ENCODE measurements at regions not wholly inside any gene's neighbourhood (a gene's known extent, or its start where the extent isn't known, plus 50 kb on each side); places are given as distances from the start of the nearest gene placed in this dataset.

DNA sequence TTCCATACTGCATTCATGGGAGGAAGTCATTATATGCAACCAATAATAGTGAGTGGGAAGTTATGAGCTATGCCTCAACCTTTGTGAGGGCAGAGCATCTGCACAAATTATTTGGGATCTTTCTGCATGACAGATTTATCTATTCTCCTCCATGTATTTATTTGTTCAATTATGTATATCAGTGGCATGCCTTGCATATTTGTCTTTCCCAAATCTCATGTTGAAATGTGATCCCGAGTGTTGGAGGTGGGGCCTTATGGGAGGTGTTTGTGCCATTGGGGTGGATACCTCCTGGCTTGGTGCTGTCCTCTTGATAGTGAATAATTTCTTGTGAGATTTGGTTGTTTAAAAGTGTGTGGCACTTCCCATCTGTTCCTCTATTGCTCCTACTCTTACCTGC lies 1246.0 kb upstream of the CITED2 start:
- DNase-seq = no peak

DNA sequence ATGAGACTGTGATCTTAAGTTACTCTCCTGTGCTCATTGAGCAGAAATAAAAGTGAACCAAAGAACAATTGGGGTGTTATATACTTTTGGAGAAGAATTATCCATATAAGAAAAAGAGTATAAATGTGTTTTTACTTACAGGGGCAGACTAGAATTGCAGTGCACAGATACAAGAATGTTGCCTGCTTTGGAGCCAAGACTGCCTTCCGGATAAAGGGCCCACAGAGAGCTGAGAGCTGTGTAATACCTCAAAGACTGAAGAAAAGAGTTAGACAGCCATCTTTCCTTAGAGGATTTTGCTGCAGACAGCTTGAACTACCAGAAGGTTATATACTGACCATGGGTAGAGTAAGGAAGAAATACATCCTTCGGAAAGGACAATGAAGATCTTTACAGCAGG lies 1235.5 kb upstream of the CITED2 start:
- no peak for DNase-seq

DNA sequence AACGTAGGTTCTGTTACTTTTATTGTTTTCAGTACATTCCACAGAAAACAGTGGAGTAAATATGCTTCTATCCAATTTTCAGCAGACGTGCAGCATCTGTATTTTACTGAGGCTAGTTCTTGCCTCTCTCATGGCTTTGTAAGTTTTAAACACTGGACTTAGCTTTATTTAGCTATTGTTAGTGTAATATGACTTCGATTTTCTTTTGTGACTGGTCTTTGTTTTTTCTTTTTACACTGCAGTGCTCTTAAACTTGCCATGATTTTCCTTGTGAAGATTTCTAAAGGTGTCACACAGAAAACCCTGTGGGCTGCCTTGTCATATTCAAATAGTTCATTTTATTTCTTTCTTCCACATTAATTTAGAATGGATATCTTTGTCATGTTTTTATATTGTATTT lies 1234.9 kb upstream of the CITED2 start:
- DNase-seq = no peak

DNA sequence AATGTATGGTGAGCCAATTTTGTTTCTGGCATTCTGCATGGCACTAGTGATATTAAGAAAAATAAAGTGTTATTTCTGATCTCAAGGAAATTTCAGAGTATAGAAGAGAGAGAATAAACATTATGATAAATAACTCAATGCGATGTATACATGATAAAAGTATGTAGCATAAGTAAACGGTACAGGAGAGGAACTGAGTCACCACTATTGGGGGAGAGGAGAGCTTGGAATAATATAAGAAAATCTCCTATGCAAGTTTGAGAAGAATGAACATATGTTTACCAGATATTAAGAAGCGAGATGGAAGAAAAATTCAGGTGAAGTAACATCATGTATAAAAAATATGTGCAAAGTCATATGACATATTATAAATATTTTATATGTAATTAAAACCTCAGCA lies 1230.3 kb upstream of the CITED2 start:
- no peak for DNase-seq

DNA sequence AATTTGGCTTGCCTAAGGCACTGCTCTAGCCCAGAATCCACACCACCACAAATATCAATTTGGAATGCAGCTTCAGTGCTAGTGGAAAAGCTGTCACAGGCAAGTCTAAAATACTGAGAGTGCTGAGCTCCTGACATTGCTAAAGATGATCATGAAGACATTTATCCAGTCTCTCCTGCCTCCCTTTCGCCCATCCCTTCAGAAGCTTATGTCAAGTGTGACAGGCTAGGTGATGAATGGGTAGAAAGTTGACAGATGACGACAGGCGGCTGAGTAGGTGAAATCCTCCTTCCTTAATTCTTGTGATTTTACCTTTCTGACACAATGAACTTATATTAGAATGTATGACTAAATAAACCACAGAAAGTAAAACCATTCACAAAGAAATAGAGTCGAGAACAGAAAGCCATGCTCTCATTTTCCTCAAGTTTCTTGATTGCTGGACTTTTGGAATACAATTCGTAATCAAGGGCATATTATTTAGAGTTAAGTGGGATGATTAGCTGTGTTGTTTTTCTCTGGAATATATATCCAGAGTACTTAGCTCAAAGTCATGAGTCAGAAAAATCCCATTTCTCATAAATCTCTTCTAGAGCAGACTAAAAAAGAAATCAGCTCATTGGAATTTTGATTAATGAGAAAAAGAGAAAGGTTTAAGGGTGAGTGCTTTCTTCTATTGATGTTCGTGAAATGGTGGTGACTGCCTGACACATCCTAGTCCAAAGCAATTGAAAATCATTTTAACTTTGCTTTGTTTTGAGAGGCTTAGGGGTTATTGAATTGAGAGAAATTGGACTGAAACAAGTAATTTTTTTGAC lies 1228.2 kb upstream of the CITED2 start:
- DNase-seq = no peak

DNA sequence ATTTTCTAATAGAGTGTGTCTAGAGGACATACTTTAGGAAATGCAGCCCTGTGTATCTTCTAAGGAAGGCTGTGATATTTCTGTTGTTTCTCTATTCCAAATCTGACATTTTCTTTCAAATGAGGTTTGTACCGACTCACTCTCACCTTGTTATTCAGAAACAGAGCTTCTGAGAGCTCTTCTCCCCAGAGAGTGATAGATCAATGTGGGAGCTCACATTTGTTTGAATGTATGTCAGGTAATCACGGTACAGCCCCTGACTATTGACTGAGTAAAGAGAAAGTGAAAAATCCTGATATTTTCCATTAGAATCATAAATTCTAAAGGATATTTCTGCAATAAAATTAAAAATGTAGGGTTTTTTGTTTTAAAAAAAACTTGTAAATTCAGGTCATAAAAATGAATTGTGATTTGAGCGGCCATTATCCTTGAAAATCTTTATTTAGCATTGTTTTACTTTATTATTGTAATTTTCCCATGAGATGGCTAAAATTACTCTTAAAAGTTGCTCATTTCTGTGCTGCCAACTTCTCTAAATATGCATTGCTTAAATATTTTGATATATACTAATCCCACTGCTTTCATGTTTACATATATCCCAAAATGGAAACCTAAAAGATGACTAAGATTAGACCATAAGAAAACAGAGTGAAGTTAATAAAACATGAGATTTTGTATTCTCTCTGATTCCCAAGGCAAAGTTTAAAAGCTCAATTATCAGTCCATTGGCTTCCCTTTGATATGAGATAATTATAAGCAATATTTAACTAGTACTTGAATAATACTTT lies 1226.8 kb upstream of the CITED2 start:
- DNase-seq = no peak

DNA sequence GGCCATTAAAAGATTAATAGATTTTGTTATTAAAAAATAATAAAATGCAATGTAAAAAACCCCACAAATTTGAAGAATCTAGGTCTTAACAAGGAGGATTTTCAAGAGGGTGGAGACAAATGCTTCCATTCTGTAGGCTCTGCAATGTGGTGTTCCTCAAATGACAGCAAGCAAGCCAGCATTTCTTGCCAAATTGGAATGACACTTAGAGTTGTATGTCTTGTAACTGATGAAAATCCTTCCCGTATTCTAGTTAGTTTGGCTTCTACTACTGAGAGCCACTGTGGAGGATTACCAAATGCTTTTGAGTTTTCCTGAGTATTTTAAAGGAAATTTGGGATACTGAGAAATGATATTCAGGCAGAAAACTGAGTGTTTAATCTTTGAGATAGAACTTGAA lies 1225.5 kb upstream of the CITED2 start:
- no peak for DNase-seq

DNA sequence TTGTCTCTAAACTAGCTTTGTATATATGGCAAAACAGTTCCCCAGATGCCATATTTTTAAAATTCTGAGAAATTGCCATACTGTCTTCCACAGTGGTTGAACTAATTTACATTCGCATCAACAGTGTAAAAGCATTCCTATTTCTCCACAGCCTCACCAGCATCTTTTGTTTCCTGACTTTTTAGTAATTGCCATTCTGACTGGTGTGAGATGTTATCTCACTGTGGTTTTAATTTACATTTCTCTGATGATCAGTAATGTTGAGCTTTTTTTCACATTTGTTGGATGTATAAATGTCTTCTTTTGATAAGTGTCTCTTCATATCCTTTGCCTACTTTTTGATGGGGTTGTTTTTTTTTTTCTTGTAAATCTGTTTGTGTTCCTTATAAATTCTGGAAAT lies 1222.7 kb upstream of the CITED2 start:
- no peak for DNase-seq

DNA sequence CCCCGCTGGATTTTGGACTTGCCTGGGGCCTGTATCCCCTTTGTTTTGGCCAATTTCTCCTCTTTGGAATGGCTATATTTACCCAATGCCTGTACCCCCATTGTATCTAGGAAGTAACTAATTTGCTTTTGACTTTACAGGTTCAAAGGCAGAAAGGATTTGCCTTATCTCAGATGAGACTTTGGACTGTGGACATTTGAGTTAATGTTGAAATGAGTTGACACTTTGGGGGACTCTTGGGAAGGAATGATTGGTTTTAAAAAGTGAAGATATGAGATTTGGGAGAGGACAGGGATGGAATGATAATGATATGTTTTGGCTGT lies 1220.3 kb upstream of the CITED2 start:
- DNase-seq = no peak

DNA sequence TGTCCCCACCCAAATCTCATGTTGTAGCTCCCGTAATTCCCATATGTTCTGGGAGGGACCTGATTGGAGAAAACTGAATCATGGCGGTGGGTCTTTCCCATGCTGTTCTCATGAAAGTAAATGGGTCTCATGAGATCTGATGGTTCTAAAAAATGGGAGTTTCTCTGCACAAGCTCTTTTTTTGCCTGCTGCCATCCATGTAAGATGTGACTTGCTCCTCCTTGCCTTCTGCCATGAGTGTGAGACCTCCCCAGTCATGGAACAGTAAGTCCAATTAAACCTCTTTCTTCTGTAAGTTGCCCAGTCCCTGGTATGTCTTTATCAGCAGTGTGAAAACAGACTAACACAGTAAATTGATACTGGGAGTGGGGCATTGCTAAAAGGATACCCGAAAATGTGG lies 1218.4 kb upstream of the CITED2 start:
- DNase-seq = no peak

DNA sequence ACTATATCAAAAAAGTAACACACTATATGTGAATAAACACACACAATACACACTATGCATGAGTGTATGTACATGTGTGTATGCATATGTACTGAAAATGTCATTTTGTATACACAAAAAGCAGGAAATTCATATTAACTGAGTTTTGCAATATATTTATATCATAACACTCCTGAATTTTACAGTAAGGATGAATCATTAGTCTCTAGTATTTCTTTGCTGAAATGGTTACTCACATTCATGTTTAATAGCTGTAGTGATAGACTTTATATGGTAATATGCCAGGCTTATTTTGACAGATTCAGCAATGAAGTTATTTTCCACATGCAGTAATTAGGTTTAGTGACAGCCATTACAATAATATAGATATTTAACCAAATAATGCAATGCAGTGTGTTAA lies 1216.2 kb upstream of the CITED2 start:
- DNase-seq = no peak

DNA sequence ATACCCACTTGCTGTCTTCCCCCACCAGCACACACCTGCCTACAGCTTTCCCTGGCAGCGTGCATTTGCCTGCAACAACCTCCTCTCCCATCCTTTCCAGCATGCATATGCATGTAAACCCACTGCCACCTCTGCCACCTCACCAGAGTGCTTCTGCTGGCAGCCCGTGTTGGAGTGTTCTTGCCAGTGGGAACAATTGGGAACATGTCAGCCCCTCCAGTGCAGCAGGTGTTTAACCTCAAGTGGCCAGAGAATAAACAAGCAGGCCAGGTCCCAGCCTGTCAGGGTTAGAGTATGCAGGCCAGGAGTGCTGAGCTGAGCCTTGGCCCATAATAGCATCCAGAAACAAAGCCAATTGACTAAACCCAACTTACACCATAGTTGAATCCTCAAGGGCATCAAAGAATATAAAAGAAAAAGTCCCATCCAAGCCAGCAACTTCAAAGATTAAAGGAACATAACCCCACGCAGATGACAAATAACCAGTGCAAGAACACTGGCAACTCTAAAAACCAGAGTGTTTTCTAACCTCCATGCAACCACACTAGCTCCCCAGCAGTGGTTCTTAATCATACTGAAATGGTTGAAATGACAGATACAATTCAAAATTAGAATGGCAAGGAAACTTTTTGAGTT lies 1212.1 kb upstream of the CITED2 start:
- no peak for DNase-seq

DNA sequence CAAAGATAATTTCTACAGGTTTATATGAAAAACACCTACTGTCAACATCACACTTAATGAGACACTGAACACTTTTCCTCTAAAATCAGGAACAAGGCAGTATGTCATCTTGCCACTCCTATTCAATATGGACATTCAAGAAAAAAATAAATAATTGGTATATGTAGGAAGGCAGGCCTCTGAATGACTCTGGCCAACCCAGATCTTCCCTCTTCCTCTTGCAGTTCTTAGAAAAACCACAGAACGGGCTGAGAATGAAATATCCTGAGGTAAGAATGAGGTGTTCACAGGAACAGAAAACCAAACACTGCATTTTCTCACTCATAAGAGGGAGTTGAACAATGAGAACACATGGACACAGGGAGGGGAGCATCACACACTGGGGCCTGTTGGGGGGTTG lies 1207.2 kb upstream of the CITED2 start:
- no peak for DNase-seq

DNA sequence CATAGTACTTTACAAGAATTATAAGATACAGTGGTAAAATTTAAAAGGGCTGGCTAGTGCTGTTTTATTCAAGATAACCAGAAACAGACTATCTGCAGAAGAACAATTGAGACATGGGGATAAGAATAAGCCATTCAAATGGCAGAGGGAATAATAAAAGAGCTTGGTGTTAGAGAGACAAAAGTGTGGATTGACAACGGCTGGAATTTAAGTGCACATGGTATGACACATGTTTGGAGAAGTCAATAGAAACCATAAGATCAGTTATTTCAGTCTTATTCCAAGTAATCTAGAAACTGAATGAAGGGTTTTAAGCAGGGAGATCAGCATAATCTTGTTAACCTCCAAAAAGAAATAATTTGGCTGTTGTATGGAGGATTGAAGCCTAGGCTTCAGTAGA lies 1205.5 kb upstream of the CITED2 start:
- no peak for DNase-seq

DNA sequence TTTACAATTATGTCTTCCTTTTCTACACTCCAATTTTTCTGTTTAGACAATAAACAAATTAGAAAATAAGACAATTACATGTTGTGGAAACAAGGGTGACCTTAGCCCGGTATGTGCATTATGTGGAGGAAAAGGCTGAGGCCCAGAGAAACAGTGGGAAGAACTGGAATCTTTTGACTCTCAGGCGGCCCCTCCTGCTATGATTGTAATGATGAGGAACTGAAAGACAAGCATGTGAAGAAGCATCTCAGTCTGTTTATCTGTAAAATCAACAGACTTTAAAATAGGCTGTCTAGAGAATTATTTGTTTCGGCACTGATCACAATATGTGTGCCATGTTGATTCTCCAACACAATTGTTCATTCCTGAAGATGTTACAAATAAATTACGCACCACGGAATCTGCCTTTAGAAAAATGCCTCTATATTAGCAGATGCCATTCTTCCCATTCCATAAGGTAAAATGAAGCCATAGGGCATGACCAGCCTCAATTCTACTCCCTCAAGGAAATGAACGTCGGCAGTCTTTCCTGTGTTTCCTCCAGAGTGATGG lies 1201.6 kb upstream of the CITED2 start:
- no peak for DNase-seq

DNA sequence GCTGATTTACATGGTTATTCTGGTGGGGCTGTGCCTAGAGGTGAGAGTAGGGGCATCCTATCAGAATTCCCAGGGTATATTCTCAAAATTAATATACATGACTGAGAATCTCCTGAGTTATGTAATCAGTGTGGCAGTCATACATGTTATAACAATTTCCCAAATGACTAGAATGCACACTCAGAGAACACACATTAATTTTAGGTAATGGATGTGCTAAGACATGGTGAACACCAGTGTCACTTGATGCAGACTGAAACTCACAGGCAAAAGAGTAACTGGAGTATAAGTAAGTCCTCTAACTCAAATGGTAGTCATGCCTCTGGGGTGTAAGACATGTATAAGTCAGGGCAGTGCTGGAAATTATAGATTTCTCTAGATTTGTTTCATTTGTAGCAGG lies 1198.4 kb upstream of the CITED2 start:
- DNase-seq = no peak

DNA sequence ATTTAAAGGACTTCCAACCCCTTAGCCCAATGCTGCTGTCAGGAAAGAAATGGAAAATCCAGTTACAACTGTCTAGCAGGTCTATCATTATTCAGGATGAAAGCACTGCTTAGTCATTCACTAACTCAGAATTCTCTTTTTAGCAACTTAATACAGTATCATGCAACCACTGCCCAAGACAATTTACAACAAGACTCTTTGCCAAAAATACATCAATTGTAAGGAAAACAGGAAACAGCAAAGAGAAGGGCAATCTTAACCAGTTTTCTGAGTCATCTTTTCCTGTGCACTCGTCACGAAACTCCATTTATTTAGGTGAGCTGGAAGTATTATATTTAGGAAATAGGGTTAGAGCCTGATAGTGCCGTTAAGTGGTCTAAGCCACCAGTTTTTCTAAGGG lies 1197.7 kb upstream of the CITED2 start:
- DNase-seq = no peak

DNA sequence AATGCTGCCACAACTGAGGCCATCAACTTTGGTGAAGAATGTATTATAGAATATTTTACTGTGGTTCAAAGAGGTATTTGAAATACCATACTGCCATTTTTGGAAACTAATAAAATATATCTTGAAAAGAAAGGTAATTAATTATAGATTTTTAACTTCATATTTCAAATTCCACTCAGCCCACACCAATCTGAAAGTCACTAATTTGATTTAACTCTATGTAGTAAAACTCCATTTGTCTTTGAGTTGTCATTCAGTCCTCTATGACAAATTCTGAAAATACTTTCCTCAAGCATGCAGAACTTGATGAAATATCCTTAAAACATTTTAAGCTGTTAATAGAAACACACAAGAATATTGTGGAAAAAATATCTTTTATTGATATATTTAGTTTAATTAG lies 1196.7 kb upstream of the CITED2 start:
- no peak for DNase-seq

DNA sequence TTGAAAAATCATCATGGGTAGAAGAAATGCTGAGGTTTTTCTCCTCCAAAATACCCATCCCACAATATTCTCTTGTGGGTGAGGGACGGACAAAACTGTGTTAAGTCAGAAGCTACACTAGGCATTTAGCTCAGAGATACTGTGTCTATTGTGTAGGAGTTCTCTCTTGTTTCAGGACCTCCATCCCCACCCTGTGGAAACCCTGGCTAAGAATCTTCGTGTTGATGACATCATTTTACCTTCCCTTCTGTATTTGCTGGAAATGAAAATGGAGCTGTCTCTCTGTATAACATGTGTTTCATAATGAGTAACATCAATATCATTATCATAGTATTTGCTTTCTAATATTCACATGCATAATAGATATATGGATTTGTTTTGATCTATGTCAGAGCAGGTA lies 1193.0 kb upstream of the CITED2 start:
- DNase-seq = no peak

DNA sequence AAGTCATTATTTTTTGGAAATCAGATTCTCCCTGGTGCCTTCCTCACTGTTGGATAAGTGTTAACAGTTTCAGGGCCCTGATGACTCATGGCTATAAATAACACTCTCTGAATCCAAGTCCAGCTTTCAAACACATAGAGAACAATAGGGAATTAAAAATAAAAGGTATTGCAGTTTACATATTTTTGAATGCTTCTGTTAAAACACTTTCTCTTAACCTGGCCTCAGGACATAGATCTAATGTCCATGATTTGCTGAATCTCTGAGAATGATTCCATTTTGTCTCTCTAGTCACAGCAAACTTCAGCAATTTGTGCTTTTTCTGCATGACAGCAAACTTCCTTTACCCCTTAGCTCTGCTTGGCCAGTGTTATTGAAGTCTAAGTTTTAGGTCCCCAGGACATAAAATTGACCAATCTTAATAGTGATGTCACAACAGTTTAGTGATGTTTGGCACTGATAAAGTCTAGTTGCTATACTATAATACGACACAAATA lies 1192.4 kb upstream of the CITED2 start:
- DNase-seq = no peak

DNA sequence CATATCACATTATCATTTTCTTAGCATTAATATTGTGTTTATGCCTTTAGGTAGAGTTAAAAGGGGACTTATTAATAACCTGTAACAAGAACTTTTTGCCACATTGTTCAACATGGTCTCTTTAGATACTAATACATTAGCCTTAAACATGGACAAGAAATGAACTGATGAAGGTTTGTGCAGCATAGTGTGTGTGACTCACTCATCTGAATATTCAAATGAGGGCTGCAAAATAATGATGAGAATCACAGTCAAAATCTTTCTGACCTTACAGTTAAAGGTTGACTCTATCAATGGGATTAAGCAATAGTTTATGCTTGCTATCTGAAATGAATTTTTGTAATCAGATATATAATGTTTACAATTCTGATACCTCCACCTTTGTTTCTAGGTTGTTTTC lies 1189.3 kb upstream of the CITED2 start:
- DNase-seq = no peak

DNA sequence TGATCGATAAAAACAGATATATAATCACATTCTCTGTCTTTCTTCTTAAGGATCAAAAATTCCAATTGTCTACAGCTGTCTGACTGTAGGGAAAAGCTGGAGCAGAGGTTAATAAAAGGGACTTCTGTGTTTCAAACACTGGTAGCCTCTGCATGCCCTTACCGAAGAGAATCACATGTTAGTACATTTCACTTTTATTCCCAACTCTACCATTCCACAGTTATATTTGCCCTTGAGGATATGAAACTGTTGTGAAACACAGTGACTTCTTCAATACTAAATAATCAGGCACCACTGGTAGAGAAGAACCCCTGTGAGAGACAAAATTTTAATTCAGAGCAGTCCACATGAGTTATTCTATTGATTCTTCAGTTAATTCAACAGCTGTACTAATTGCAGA lies 1187.3 kb upstream of the CITED2 start:
- no peak for DNase-seq

DNA sequence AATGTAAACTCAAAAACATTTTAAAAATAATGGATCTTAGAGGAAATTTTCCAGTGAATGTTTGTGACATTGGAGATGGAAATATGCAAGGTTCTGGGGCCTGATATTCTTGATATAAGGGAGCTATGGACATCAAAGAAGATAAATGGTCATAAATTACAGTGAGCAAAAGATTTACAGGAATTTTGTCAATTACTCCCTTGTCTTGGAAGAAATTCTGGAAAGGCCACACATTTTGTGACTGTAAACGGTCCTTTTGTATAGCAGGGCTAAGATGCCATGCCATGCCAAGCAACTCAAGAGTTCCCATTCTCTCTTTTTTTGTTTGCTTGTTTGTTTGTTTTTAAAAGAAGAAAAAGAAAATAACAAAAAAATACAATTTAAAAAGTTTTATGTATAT lies 1186.2 kb upstream of the CITED2 start:
- no peak for DNase-seq

DNA sequence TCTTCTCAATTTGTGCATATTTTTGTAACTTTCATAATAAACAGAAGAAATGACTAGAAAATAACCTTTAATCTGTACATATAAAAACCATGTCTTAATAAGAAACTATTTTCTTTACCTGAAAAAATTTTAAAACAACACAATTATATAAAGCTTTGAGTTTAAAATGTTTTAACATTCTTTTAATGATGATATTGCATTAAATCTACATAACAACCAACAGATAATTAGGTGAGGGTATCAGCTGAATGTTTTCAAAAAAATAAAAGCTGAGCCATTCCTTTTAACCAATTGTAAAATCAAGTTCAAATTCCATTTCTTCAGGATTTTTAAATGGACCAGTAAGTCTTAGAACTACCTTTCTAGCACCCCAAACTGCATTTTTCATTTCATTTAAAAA lies 1185.0 kb upstream of the CITED2 start:
- no peak for DNase-seq
